ENCODE measurements at regions not wholly inside any gene's neighbourhood (a gene's known extent, or its start where the extent isn't known, plus 50 kb on each side); places are given as distances from the start of the nearest gene placed in this dataset.

- no peaks in the 10 kb centered on the region for H3K79me2 ChIP-seq (ENCODE audit: insufficient read depth, low read depth)
- no peak overlapping the region for H3K4me3 ChIP-seq (IDR thresholded peaks at IDR 0.05; ENCODE audit: insufficient read depth, low read depth, low read length)
- no peaks in the 10 kb centered on the region for H3K4me1 ChIP-seq (ENCODE audit: low read depth, poor library complexity, severe bottlenecking)
- no peaks in the 10 kb centered on the region for H4K20me1 ChIP-seq (ENCODE audit: insufficient read depth)
- no peaks in the 10 kb centered on the region for H3K27me3 ChIP-seq (ENCODE audit: insufficient read depth, low read depth)
- TF ChIP-seq CTCF (conservative IDR thresholded peaks at IDR 0.05; ENCODE audit: low read depth, low read length) = no peak
- no peak overlapping the region for H3K4me2 ChIP-seq
- H2AFZ ChIP-seq (ENCODE audit: low read depth) = no peak overlapping the region
- H3K36me3 ChIP-seq (ENCODE audit: insufficient read depth) = no peaks in the 10 kb centered on the region
- no peak overlapping the region for H3K27ac ChIP-seq
- H3K9ac ChIP-seq = no peak overlapping the region
Observed at GRCh38 chr6:138569554-138569953, 70.3 kb upstream of the NHSL1 start.

GRCh38 chr6:138569970-138570724 lies 70.9 kb upstream of the NHSL1 start:
- H3K79me2 ChIP-seq (ENCODE audit: insufficient read depth, low read depth) = no peaks in the 10 kb centered on the region
- H3K4me2 ChIP-seq = no peak overlapping the region
- no peaks in the 10 kb centered on the region for H3K27me3 ChIP-seq (ENCODE audit: insufficient read depth, low read depth)
- no peaks in the 10 kb centered on the region for H3K36me3 ChIP-seq (ENCODE audit: insufficient read depth)
- TF ChIP-seq CTCF (conservative IDR thresholded peaks at IDR 0.05; ENCODE audit: low read depth, low read length) = no peak
- no peak overlapping the region for H3K4me3 ChIP-seq (IDR thresholded peaks at IDR 0.05; ENCODE audit: insufficient read depth, low read depth, low read length)
- H3K9ac ChIP-seq = no peak overlapping the region
- H3K4me1 ChIP-seq (ENCODE audit: low read depth, poor library complexity, severe bottlenecking) = no peaks in the 10 kb centered on the region
- no peak overlapping the region for H2AFZ ChIP-seq (ENCODE audit: low read depth)
- H3K27ac ChIP-seq = no peak overlapping the region
- H4K20me1 ChIP-seq (ENCODE audit: insufficient read depth) = no peaks in the 10 kb centered on the region

- no peak overlapping the region for H3K27ac ChIP-seq
- no peak overlapping the region for H3K4me3 ChIP-seq (IDR thresholded peaks at IDR 0.05; ENCODE audit: insufficient read depth, low read depth, low read length)
- no peak overlapping the region for H3K4me2 ChIP-seq
- no peaks in the 10 kb centered on the region for H4K20me1 ChIP-seq (ENCODE audit: insufficient read depth)
- no peaks in the 10 kb centered on the region for H3K4me1 ChIP-seq (ENCODE audit: low read depth, poor library complexity, severe bottlenecking)
- H2AFZ ChIP-seq (ENCODE audit: low read depth) = no peak overlapping the region
- no peak for TF ChIP-seq CTCF (conservative IDR thresholded peaks at IDR 0.05; ENCODE audit: low read depth, low read length)
- no peaks in the 10 kb centered on the region for H3K36me3 ChIP-seq (ENCODE audit: insufficient read depth)
- no peak overlapping the region for H3K9ac ChIP-seq
- H3K79me2 ChIP-seq (ENCODE audit: insufficient read depth, low read depth) = no peaks in the 10 kb centered on the region
- H3K27me3 ChIP-seq (ENCODE audit: insufficient read depth, low read depth) = no peaks in the 10 kb centered on the region
Observed at GRCh38 chr6:138570725-138571029, 71.4 kb upstream of the NHSL1 start.

- H3K27me3 ChIP-seq (ENCODE audit: insufficient read depth, low read depth) = no peaks in the 10 kb centered on the region
- H3K79me2 ChIP-seq (ENCODE audit: insufficient read depth, low read depth) = no peaks in the 10 kb centered on the region
- no peak overlapping the region for H3K4me2 ChIP-seq
- no peaks in the 10 kb centered on the region for H4K20me1 ChIP-seq (ENCODE audit: insufficient read depth)
- no peak overlapping the region for H3K27ac ChIP-seq
- H3K4me3 ChIP-seq (IDR thresholded peaks at IDR 0.05; ENCODE audit: insufficient read depth, low read depth, low read length) = no peak overlapping the region
- TF ChIP-seq CTCF (conservative IDR thresholded peaks at IDR 0.05; ENCODE audit: low read depth, low read length) = no peak
- no peak overlapping the region for H2AFZ ChIP-seq (ENCODE audit: low read depth)
- no peaks in the 10 kb centered on the region for H3K36me3 ChIP-seq (ENCODE audit: insufficient read depth)
- H3K4me1 ChIP-seq (ENCODE audit: low read depth, poor library complexity, severe bottlenecking) = no peaks in the 10 kb centered on the region
- no peak overlapping the region for H3K9ac ChIP-seq
Observed at GRCh38 chr6:138571181-138571580, 71.9 kb upstream of the NHSL1 start.

Data from KMS-11 (cell line).